ENCODE measurements at regions not wholly inside any gene's neighbourhood (a gene's known extent, or its start where the extent isn't known, plus 50 kb on each side); places are given as distances from the start of the nearest gene placed in this dataset.

DNA sequence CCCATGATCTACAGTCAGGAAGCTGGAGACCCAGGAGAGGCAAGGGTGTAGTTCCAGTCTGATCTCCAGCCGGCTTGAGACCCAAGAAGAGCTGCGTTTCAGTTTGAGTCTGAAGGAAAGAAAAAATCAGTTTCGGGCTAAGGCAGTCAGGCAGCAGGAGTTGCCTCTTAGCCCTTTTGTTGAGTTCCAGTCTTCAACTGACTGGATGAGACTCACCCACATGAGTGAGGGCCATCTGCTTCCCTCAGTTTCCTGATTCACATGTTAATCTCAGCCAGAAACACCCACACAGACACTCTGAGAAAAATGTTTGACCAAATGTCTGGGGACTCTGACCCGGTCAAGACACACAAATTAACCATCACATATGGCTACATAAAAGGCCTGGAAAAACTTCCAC is 73.6 kb upstream of the ELOVL6 start:
- no peak for DNase-seq

- DNase-seq, result no peak
Measured at GRCh38 chr4:110270492-110271197, 72.2 kb upstream of the ELOVL6 start.

DNA sequence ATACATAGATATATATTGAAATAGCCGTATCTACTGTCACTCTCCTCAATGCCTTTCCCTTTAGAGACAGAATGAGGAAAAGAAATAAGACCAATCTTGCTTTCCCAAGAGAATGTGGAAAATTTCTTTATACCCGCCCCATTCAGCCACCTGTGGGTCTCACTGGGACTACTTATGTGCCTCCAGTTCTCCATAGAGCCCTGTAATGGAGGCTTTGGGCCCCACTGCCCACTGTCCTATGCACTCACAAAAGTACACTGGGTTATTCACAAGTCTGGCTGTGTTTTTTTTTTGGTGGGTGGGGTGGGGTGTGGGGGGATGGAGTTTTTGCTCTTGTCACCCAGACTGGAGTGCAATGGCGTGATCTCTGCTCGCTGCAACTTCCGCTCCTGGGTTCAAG is 70.4 kb upstream of the ELOVL6 start:
- no peak for DNase-seq

GRCh38 chr4:110268352-110268751 is 69.9 kb upstream of the ELOVL6 start:
- DNase-seq, result no peak

GRCh38 chr4:110266136-110266535 is 67.7 kb upstream of the ELOVL6 start:
- no peak for DNase-seq

GRCh38 chr4:110265001-110265400 is 66.6 kb upstream of the ELOVL6 start:
- DNase-seq, result no peak

DNA sequence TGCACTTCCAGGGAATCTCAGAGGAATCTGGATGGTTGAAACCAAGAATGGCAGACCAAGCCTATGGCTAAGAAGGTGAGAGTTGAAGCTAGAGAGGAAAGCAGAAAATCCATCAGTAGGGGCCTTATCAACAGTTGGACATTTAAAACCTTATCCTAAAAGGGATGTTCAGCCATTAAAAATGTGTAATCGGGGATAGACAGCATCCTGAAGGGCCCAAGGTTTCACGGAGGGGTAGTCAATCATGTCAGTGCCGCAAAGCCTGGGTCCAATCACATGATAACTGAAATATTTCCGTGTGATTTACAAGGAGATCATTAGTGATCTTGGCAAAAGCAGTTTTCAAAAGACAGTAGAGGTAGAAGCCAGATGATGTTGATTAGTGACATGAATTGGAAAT is 61.9 kb upstream of the ELOVL6 start:
- DNase-seq, result no peak

GRCh38 chr4:110250023-110250387 is 51.6 kb upstream of the ELOVL6 start:
- DNase-seq, result no peak

DNA sequence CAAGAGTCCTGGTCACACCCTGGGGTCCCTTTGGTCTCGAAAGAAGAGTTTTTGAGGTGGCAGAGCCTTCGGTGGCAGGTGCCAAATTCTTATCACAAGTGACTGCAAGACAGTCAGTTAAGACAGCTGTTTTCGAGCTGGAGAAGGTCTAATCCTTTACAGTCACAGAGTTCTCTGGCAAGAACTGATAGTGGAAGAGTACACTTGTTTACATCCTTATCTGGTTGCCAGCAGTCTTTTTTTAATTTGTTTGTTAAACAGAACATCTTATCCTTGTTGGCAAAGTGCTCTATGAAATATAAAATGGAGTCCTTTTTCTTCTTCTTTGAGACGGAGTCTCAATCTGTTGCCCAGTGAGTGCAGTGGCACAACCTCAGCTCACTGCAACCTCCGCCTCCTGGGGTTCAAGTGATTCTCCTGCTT is 50.4 kb upstream of the ELOVL6 start:
- DNase-seq, result no peak

Measured in NCI-H2081 treated with DMSO at 0.1 percent for 48 hours (cell line).